Stimulated activated CD4-positive, alpha-beta T cell treated with anti-CD3 and anti-CD28 coated beads, Interleukin-1b, Interleukin-23, amount 100 ng/mL, for 48 hours (primary cell): ENCODE measurements at regions not wholly inside any gene's neighbourhood (a gene's known extent, or its start where the extent isn't known, plus 50 kb on each side); places are given as distances from the start of the nearest gene placed in this dataset.

Source experiments
- DNase-seq: peaks from one replicate; pipeline ENCODE4 v3.0.0-alpha.2; 2020

- DNase-seq = no peak
These were observed 106.6 kb upstream of the ANKRD55 start for GRCh38 chr5:56339732-56340131.

GRCh38 chr5:56337715-56338319 lies 104.7 kb upstream of the ANKRD55 start:
- DNase-seq = no peak

GRCh38 chr5:56335212-56335611 lies 102.1 kb upstream of the ANKRD55 start:
- no peak for DNase-seq

- no peak for DNase-seq
These were observed 97.7 kb upstream of the ANKRD55 start for GRCh38 chr5:56330806-56331205.

GRCh38 chr5:56330167-56330566 lies 97.0 kb upstream of the ANKRD55 start:
- no peak for DNase-seq

- DNase-seq = no peak
These were observed 96.5 kb upstream of the ANKRD55 start for GRCh38 chr5:56329652-56330051.

- DNase-seq = peak; percentile 65
These were observed 95.8 kb upstream of the ANKRD55 start for GRCh38 chr5:56328753-56329560.

GRCh38 chr5:56327809-56328208 lies 94.7 kb upstream of the ANKRD55 start:
- peak; percentile 88 for DNase-seq

- no peak for DNase-seq
These were observed 93.6 kb upstream of the ANKRD55 start for GRCh38 chr5:56326770-56327169.

- DNase-seq = no peak
These were observed 93.0 kb upstream of the ANKRD55 start for GRCh38 chr5:56326116-56326515.

GRCh38 chr5:56325039-56325438 lies 91.9 kb upstream of the ANKRD55 start:
- no peak for DNase-seq

GRCh38 chr5:56323505-56323904 lies 90.4 kb upstream of the ANKRD55 start:
- DNase-seq = peak; percentile 44

- DNase-seq = no peak
These were observed 89.5 kb upstream of the ANKRD55 start for GRCh38 chr5:56322592-56322991.

GRCh38 chr5:56321236-56321881 lies 88.2 kb upstream of the ANKRD55 start:
- DNase-seq = peak; percentile 47

- DNase-seq = no peak
These were observed 87.6 kb upstream of the ANKRD55 start for GRCh38 chr5:56320686-56321085.

- no peak for DNase-seq
These were observed 86.5 kb upstream of the ANKRD55 start for GRCh38 chr5:56319526-56320181.

- no peak for DNase-seq
These were observed 84.9 kb upstream of the ANKRD55 start for GRCh38 chr5:56317923-56318561.

- no peak for DNase-seq
These were observed 83.3 kb upstream of the ANKRD55 start for GRCh38 chr5:56316299-56316994.

GRCh38 chr5:56314529-56314928 lies 81.4 kb upstream of the ANKRD55 start:
- DNase-seq = no peak

- no peak for DNase-seq
These were observed 80.5 kb upstream of the ANKRD55 start for GRCh38 chr5:56313596-56313995.

GRCh38 chr5:56313004-56313531 lies 79.9 kb upstream of the ANKRD55 start:
- DNase-seq = peak; percentile 27

- DNase-seq = no peak
These were observed 78.3 kb upstream of the ANKRD55 start for GRCh38 chr5:56311306-56311905.
